GM12878 (cell line): ENCODE measurements at regions not wholly inside any gene's neighbourhood (a gene's known extent, or its start where the extent isn't known, plus 50 kb on each side); places are given as distances from the start of the nearest gene placed in this dataset.

Experiments
- ATAC-seq: fragments of 200-7000 bp; cut with Tn5 transposase; 3 replicates; pipeline ENCODE4 v1.9.1; 2020; ENCODE audit warnings: mild to moderate bottlenecking, moderate library complexity
- BruUV-seq: library from RNA; stranded (reverse); fragments of 400-500 nt; replicated peaks from 2 replicates; lab custom pipeline; 2021; lab: Mats Ljungman, UMichigan
- CTCF ChIA-PET: fragments of 300-600 bp; sonication (Branson Sonifier 250); formaldehyde crosslinking; extraction: SDS; loops from one replicate; lab custom pipeline; 2021; ENCODE audit warnings: inconsistent platforms; lab: Yijun Ruan, JAX
- POLR2A ChIA-PET: fragments of 350-600 bp; formaldehyde crosslinking; extraction: SDS; loops from one replicate; lab custom pipeline; 2021; ENCODE audit warnings: inconsistent platforms; lab: Charles Lee
- RAD21 ChIA-PET: fragments of 300-600 bp; sonication (Branson Sonifier 250); formaldehyde crosslinking; loops from one replicate; lab custom pipeline; 2023; ENCODE audit warnings: antibody characterized with exemption; ENCODE audit not compliant: unreplicated experiment; lab: Charles Lee
- SMC1A ChIA-PET: fragments of 300-600 bp; sonication (Branson Sonifier 250); formaldehyde crosslinking; loops from one replicate; lab custom pipeline; 2023; ENCODE audit not compliant: unreplicated experiment, uncharacterized antibody; lab: Charles Lee
- DNase-seq: peaks from one replicate; pipeline ENCODE4 v3.0.0-alpha.2; 2011; ENCODE audit warnings: low read depth, low spot score
- FAIRE-seq: peaks from 3 replicates; lab custom pipeline; 2011; peaks lifted over from hg19 to GRCh38; lab: Jason Lieb, UNC
- H2AFZ ChIP-seq: 2 replicates; pipeline ENCODE4 v1.6.0; 2011; ENCODE audit warnings: low read depth, low read length, control low read depth; ENCODE audit not compliant: control insufficient read depth
- H3K27ac ChIP-seq: 2 replicates; pipeline ENCODE4 v1.5.1; 2011; ENCODE audit warnings: control low read depth; ENCODE audit not compliant: control insufficient read depth, insufficient read depth
- H3K27me3 ChIP-seq, 2 experiments: replicated peaks in 1 of 2; 2 replicates each; pipeline versions ENCODE4 v1.6.0 to v1.6.1; 2011; ENCODE audit warnings: low read length in 1 of 2; ENCODE audit not compliant: control insufficient read depth in 2 of 2, insufficient read depth in 2 of 2
- H3K36me3 ChIP-seq, 2 experiments: 2 replicates each; pipeline ENCODE4 v1.5.1; 2011; ENCODE audit warnings: low read length in 1 of 2; ENCODE audit not compliant: control insufficient read depth in 2 of 2, insufficient read depth in 2 of 2
- H3K4me1 ChIP-seq: 2 replicates; pipeline ENCODE4 v1.6.1; 2011; ENCODE audit warnings: mild to moderate bottlenecking, low read length, moderate library complexity, mixed read lengths; ENCODE audit not compliant: control insufficient read depth, insufficient read depth
- H3K4me2 ChIP-seq: 2 replicates; pipeline ENCODE4 v1.6.0; 2011; ENCODE audit warnings: control low read depth; ENCODE audit not compliant: control insufficient read depth, insufficient read depth
- H3K4me3 ChIP-seq: fragments of 200-600 bp; sonication (generic); 2 replicates; pipeline ENCODE4 v1.5.1; 2016
- H3K79me2 ChIP-seq: 2 replicates; pipeline ENCODE4 v1.6.0; 2011; ENCODE audit warnings: low read length; ENCODE audit not compliant: control insufficient read depth, insufficient read depth
- H3K9ac ChIP-seq: 2 replicates; pipeline ENCODE4 v1.8.0; 2011; ENCODE audit warnings: low read length, control low read depth, mixed read lengths; ENCODE audit not compliant: control insufficient read depth, insufficient read depth
- H3K9me3 ChIP-seq: replicated peaks from 3 replicates; pipeline ENCODE4 v1.5.1; 2011; ENCODE audit warnings: mild to moderate bottlenecking, low read length; ENCODE audit not compliant: control insufficient read depth, insufficient read depth
- H4K20me1 ChIP-seq: 2 replicates; pipeline ENCODE4 v1.6.0; 2011; ENCODE audit not compliant: control insufficient read depth, insufficient read depth
- ATF2 ChIP-seq: IDR thresholded peaks from 2 replicates; pipeline ENCODE4 v1.6.1; 2012; ENCODE audit warnings: low read length, inconsistent platforms
- ATF7 ChIP-seq: fragments of 450-650 bp; IDR thresholded peaks from 2 replicates; pipeline ENCODE4 v1.6.1; 2016; ENCODE audit warnings: low read depth, mild to moderate bottlenecking
- BACH1 ChIP-seq: fragments of 450-650 bp; IDR thresholded peaks from 2 replicates; pipeline ENCODE4 v1.6.1; 2017; ENCODE audit warnings: mild to moderate bottlenecking, borderline replicate concordance
- BCL3 ChIP-seq: IDR thresholded peaks from 2 replicates; pipeline ENCODE4 v1.6.1; 2011; ENCODE audit warnings: borderline replicate concordance, low read depth, mild to moderate bottlenecking, moderate library complexity, low read length; ENCODE audit not compliant: insufficient read depth, poor library complexity, severe bottlenecking
- E4F1 ChIP-seq: fragments of 450-650 bp; IDR thresholded peaks from 2 replicates; pipeline ENCODE4 v1.6.1; 2018; ENCODE audit warnings: borderline replicate concordance, mild to moderate bottlenecking; ENCODE audit not compliant: partially characterized antibody
- FOXM1 ChIP-seq: IDR thresholded peaks from 2 replicates; pipeline ENCODE4 v1.6.1; 2012; ENCODE audit warnings: low read depth, mild to moderate bottlenecking, inconsistent platforms, low read length, moderate library complexity
- HSF1 ChIP-seq: fragments of 150-350 bp; IDR thresholded peaks from 2 replicates; pipeline ENCODE4 v1.6.1; 2014; ENCODE audit warnings: mild to moderate bottlenecking, low read depth, low read length
- KDM1A ChIP-seq: fragments of 200-600 bp; sonication (generic); IDR thresholded peaks from 2 replicates; pipeline ENCODE4 v1.6.1; 2016; ENCODE audit warnings: borderline replicate concordance
- MEF2A ChIP-seq: IDR thresholded peaks from 2 replicates; pipeline ENCODE4 v1.6.1; 2011; ENCODE audit warnings: low read depth, mild to moderate bottlenecking, low read length, moderate library complexity; ENCODE audit not compliant: insufficient read depth
- NFIC ChIP-seq: IDR thresholded peaks from 2 replicates; pipeline ENCODE4 v1.6.1; 2012; ENCODE audit warnings: low read depth, mild to moderate bottlenecking, inconsistent platforms, low read length, moderate library complexity
- NKRF ChIP-seq: fragments of 450-650 bp; conservative IDR thresholded peaks from 2 replicates; pipeline ENCODE4 v1.6.1; 2017; ENCODE audit warnings: mild to moderate bottlenecking, moderate library complexity
- RAD21 ChIP-seq: IDR thresholded peaks from 2 replicates; pipeline ENCODE4 v1.6.1; 2011; ENCODE audit warnings: mild to moderate bottlenecking, low read depth, low read length, moderate library complexity; ENCODE audit not compliant: insufficient read depth
- WRNIP1 ChIP-seq: IDR thresholded peaks from 2 replicates; pipeline ENCODE4 v1.6.1; 2011; ENCODE audit warnings: low read depth, low read length, improper control_type of control experiment, borderline replicate concordance
- ZNF622 ChIP-seq: fragments of 450-650 bp; IDR thresholded peaks from 2 replicates; pipeline ENCODE4 v1.6.1; 2017; ENCODE audit warnings: mild to moderate bottlenecking, inconsistent platforms
- WGBS: methylation state at CpG from one replicate; pipeline ENCODE4 v1.1.6; 2016; ENCODE audit warnings: low lambda C conversion rate; ENCODE audit not compliant: insufficient replicate concordance, insufficient coverage; ENCODE audit errors: missing lambda C conversion rate; 5-methylcytosine and 5-hydroxymethylcytosine counted together
- in situ Hi-C: fragments of 300-500 bp; cut with MboI; formaldehyde crosslinking; loops from 9 replicates; pipeline ENCODE4 v1.14.3; 2018; ENCODE audit warnings: mixed read lengths
- intact Hi-C: fragments of 100-400 bp; cut with micrococcal nuclease; formaldehyde crosslinking; loops from one replicate; pipeline ENCODE4 v1.14.2; 2022; ENCODE audit not compliant: unreplicated experiment

GRCh38 chr16:54436346-54436745 is 149.8 kb upstream of the IRX3 start:
- intact Hi-C loops: no loop called here

More at GRCh38 chr16:54436346-54436745, 149.8 kb upstream of the IRX3 start:
- Histone ChIP-seq H3K79me2 (no peaks in the 10 kb centered on the region), H3K36me3 (no peaks in the 10 kb centered on the region), H3K4me2 (no peak overlapping the region), H3K4me1 (no peaks in the 10 kb centered on the region), H3K9me3 (no peaks in the 10 kb centered on the region), H3K9ac (no peak overlapping the region), H2AFZ (no peak overlapping the region), H4K20me1 (no peaks in the 10 kb centered on the region), H3K27me3 (no peaks in the 10 kb centered on the region; a peak in 1 of 4 replicates), H3K4me3 (no peak overlapping the region), H3K27ac (no peak overlapping the region)
- FAIRE-seq (no peak), ATAC-seq (no peak), DNase-seq (no peak)
- no TSS peak for BruUV-seq
- ChIA-PET CTCF (no interaction called here), RAD21 (no interaction called here), SMC1A (no interaction called here), POLR2A (no interaction called here)
- WGBS: 27% methylated on average over 7 of the region's 7 CpGs
- TF ChIP-seq NKRF (no peak), WRNIP1 (no peak), ATF2 (no peak), KDM1A (no peak), RAD21 (no peak), ZNF622 (no peak), BCL3 (no peak), HSF1 (no peak), ATF7 (no peak), FOXM1 (no peak), NFIC (no peak), MEF2A (no peak), BACH1 (no peak), E4F1 (no peak)
- in situ Hi-C loops: no loop called here
